ENCODE measurements at regions not wholly inside any gene's neighbourhood (a gene's known extent, or its start where the extent isn't known, plus 50 kb on each side); places are given as distances from the start of the nearest gene placed in this dataset.

DNA sequence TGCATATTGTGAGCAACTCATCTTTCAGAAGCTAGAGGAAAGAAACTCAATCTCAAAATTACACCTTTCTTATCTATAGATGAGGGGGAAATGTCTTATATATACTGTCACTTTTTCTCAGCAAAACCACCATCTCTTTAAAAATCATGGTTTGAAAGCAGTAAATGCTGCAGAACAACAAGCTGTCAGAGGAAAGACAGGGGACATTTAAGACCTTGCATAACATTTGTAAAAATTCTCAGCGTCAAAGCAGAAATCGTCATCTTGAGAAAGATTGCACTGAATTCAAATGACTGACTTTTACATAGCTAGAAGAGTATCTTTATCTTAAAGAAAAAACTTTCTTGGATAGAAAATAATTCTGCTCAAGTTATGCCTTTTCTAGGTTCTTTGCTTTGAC is 122.2 kb upstream of the CADPS start (continued):
- TF ChIP-seq, protein P1, sequence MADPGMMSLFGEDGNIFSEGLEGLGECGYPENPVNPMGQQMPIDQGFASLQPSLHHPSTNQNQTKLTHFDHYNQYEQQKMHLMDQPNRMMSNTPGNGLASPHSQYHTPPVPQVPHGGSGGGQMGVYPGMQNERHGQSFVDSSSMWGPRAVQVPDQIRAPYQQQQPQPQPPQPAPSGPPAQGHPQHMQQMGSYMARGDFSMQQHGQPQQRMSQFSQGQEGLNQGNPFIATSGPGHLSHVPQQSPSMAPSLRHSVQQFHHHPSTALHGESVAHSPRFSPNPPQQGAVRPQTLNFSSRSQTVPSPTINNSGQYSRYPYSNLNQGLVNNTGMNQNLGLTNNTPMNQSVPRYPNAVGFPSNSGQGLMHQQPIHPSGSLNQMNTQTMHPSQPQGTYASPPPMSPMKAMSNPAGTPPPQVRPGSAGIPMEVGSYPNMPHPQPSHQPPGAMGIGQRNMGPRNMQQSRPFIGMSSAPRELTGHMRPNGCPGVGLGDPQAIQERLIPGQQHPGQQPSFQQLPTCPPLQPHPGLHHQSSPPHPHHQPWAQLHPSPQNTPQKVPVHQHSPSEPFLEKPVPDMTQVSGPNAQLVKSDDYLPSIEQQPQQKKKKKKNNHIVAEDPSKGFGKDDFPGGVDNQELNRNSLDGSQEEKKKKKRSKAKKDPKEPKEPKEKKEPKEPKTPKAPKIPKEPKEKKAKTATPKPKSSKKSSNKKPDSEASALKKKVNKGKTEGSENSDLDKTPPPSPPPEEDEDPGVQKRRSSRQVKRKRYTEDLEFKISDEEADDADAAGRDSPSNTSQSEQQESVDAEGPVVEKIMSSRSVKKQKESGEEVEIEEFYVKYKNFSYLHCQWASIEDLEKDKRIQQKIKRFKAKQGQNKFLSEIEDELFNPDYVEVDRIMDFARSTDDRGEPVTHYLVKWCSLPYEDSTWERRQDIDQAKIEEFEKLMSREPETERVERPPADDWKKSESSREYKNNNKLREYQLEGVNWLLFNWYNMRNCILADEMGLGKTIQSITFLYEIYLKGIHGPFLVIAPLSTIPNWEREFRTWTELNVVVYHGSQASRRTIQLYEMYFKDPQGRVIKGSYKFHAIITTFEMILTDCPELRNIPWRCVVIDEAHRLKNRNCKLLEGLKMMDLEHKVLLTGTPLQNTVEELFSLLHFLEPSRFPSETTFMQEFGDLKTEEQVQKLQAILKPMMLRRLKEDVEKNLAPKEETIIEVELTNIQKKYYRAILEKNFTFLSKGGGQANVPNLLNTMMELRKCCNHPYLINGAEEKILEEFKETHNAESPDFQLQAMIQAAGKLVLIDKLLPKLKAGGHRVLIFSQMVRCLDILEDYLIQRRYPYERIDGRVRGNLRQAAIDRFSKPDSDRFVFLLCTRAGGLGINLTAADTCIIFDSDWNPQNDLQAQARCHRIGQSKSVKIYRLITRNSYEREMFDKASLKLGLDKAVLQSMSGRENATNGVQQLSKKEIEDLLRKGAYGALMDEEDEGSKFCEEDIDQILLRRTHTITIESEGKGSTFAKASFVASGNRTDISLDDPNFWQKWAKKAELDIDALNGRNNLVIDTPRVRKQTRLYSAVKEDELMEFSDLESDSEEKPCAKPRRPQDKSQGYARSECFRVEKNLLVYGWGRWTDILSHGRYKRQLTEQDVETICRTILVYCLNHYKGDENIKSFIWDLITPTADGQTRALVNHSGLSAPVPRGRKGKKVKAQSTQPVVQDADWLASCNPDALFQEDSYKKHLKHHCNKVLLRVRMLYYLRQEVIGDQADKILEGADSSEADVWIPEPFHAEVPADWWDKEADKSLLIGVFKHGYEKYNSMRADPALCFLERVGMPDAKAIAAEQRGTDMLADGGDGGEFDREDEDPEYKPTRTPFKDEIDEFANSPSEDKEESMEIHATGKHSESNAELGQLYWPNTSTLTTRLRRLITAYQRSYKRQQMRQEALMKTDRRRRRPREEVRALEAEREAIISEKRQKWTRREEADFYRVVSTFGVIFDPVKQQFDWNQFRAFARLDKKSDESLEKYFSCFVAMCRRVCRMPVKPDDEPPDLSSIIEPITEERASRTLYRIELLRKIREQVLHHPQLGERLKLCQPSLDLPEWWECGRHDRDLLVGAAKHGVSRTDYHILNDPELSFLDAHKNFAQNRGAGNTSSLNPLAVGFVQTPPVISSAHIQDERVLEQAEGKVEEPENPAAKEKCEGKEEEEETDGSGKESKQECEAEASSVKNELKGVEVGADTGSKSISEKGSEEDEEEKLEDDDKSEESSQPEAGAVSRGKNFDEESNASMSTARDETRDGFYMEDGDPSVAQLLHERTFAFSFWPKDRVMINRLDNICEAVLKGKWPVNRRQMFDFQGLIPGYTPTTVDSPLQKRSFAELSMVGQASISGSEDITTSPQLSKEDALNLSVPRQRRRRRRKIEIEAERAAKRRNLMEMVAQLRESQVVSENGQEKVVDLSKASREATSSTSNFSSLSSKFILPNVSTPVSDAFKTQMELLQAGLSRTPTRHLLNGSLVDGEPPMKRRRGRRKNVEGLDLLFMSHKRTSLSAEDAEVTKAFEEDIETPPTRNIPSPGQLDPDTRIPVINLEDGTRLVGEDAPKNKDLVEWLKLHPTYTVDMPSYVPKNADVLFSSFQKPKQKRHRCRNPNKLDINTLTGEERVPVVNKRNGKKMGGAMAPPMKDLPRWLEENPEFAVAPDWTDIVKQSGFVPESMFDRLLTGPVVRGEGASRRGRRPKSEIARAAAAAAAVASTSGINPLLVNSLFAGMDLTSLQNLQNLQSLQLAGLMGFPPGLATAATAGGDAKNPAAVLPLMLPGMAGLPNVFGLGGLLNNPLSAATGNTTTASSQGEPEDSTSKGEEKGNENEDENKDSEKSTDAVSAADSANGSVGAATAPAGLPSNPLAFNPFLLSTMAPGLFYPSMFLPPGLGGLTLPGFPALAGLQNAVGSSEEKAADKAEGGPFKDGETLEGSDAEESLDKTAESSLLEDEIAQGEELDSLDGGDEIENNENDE (IDR thresholded peaks at IDR 0.05; ENCODE audit: insufficient replicate concordance, low read length) = no peak
- TF ChIP-seq CTBP2 (IDR thresholded peaks at IDR 0.05; ENCODE audit: borderline replicate concordance, insufficient read depth, insufficient read length, low read length) (no peak), NRF1 (IDR thresholded peaks at IDR 0.05; ENCODE audit: low read depth, low read length) (no peak)
